ENCODE measurements at regions not wholly inside any gene's neighbourhood (a gene's known extent, or its start where the extent isn't known, plus 50 kb on each side); places are given as distances from the start of the nearest gene placed in this dataset.

GRCh38 chr6:22497276-22497675, 72.1 kb upstream of the HDGFL1 start:
- TF ChIP-seq, protein P1, sequence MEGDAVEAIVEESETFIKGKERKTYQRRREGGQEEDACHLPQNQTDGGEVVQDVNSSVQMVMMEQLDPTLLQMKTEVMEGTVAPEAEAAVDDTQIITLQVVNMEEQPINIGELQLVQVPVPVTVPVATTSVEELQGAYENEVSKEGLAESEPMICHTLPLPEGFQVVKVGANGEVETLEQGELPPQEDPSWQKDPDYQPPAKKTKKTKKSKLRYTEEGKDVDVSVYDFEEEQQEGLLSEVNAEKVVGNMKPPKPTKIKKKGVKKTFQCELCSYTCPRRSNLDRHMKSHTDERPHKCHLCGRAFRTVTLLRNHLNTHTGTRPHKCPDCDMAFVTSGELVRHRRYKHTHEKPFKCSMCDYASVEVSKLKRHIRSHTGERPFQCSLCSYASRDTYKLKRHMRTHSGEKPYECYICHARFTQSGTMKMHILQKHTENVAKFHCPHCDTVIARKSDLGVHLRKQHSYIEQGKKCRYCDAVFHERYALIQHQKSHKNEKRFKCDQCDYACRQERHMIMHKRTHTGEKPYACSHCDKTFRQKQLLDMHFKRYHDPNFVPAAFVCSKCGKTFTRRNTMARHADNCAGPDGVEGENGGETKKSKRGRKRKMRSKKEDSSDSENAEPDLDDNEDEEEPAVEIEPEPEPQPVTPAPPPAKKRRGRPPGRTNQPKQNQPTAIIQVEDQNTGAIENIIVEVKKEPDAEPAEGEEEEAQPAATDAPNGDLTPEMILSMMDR (IDR thresholded peaks at IDR 0.05; ENCODE audit: low read depth, low read length): no peak

DNA sequence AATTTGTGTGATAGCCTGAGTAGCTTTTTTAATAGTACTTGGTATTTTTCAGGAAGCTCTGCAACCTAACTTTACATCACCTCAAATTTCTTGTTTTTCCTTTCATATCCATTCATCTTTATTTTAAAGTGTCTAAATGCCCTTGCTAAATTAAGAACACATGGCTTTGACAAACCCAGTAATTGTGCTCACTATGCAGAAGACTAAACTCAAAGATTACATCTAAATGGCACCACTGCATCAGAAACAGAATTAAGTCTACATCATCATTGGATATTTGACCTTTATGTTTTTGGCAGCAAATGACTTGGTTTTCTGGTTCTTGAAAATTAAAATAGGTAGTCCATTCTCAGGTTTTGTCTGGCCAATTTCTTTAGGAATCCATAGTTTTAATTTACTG, 69.6 kb upstream of the HDGFL1 start:
- Histone ChIP-seq H3K9me3 (ENCODE audit: low read depth) (no peaks in the 10 kb centered on the region), H3K27me3 (no peaks in the 10 kb centered on the region), H3K36me3 (no peaks in the 10 kb centered on the region), H3K27ac (no peak overlapping the region), H3K4me1 (ENCODE audit: low read depth) (peaks cover 3% of the 10 kb centered on the region), H3K4me3 (no peak overlapping the region)
- TF ChIP-seq, protein P1 (IDR thresholded peaks at IDR 0.05; ENCODE audit: low read depth, low read length): no peak
- DNase-seq (ENCODE audit: low read depth in 1 of 2, low spot score in 1 of 2): no peak

More at GRCh38 chr6:22497276-22497675, 72.1 kb upstream of the HDGFL1 start:
- Histone ChIP-seq H3K4me3 (no peak overlapping the region), H3K36me3 (no peaks in the 10 kb centered on the region), H3K27me3 (no peaks in the 10 kb centered on the region), H3K27ac (no peak overlapping the region), H3K9me3 (ENCODE audit: low read depth) (no peaks in the 10 kb centered on the region), H3K4me1 (ENCODE audit: low read depth) (peaks cover 3% of the 10 kb centered on the region)
- no peak for DNase-seq (ENCODE audit: low read depth in 1 of 2, low spot score in 1 of 2)

GRCh38 chr6:22506496-22506895, 62.9 kb upstream of the HDGFL1 start:
- H3K27ac ChIP-seq: no peak overlapping the region
- H3K36me3 ChIP-seq: no peaks in the 10 kb centered on the region
- no peaks in the 10 kb centered on the region for H3K9me3 ChIP-seq (ENCODE audit: low read depth)
- no peak overlapping the region for H3K4me3 ChIP-seq
- TF ChIP-seq, protein P1 (IDR thresholded peaks at IDR 0.05; ENCODE audit: low read depth, low read length): no peak
- no peaks in the 10 kb centered on the region for H3K4me1 ChIP-seq (ENCODE audit: low read depth)
- no peaks in the 10 kb centered on the region for H3K27me3 ChIP-seq
- DNase-seq (ENCODE audit: low read depth in 1 of 2, low spot score in 1 of 2): no peak

- TF ChIP-seq, protein P1 (IDR thresholded peaks at IDR 0.05; ENCODE audit: low read depth, low read length): no peak
- no peak overlapping the region for H3K4me3 ChIP-seq
- peak in 1 of 2 donors; percentile 79 for DNase-seq (ENCODE audit: low read depth in 1 of 2, low spot score in 1 of 2)
- no peak overlapping the region for H3K27ac ChIP-seq
- H3K4me1 ChIP-seq (ENCODE audit: low read depth): peaks cover 6% of the 10 kb centered on the region
- no peaks in the 10 kb centered on the region for H3K27me3 ChIP-seq
- H3K36me3 ChIP-seq: no peaks in the 10 kb centered on the region
- no peaks in the 10 kb centered on the region for H3K9me3 ChIP-seq (ENCODE audit: low read depth)
Measured at GRCh38 chr6:22512686-22513427, 56.5 kb upstream of the HDGFL1 start.

DNA sequence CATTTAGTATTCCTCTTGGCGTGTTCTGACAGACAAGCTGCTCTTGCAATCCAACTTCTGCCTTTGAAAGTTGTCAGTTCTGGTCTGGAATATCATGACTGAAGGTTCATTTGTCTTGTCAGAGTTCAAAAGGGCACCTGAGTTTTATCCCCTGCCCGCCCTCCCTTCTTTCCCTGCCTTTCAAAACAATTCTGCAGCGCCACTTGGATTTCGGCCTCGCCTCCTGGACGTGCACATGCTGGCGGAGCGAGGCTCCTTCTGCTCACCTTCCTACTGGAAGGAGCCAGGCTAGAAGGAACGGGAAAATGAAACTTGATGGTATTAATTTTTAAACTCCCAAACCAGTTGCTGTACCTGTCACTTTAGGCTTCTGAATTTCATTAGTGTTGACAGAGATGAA, 55.7 kb upstream of the HDGFL1 start:
- TF ChIP-seq, protein P1 (IDR thresholded peaks at IDR 0.05; ENCODE audit: low read depth, low read length): no peak
- Histone ChIP-seq H3K4me3 (no peak overlapping the region), H3K36me3 (no peaks in the 10 kb centered on the region), H3K4me1 (ENCODE audit: low read depth) (peaks cover 6% of the 10 kb centered on the region), H3K27ac (no peak overlapping the region), H3K9me3 (ENCODE audit: low read depth) (no peaks in the 10 kb centered on the region), H3K27me3 (no peaks in the 10 kb centered on the region)
- DNase-seq (ENCODE audit: low read depth in 1 of 2, low spot score in 1 of 2): no peak
